ENCODE measurements at regions not wholly inside any gene's neighbourhood (a gene's known extent, or its start where the extent isn't known, plus 50 kb on each side); places are given as distances from the start of the nearest gene placed in this dataset.
A peak's percentile ranks its signal among the peaks of the same experiment; 100 is the strongest.
"Not testable (repeated sequence)": the region's sequence is repeated elsewhere in the genome, so short reads cannot be mapped to it uniquely, and the experiment has no call there.

DNA sequence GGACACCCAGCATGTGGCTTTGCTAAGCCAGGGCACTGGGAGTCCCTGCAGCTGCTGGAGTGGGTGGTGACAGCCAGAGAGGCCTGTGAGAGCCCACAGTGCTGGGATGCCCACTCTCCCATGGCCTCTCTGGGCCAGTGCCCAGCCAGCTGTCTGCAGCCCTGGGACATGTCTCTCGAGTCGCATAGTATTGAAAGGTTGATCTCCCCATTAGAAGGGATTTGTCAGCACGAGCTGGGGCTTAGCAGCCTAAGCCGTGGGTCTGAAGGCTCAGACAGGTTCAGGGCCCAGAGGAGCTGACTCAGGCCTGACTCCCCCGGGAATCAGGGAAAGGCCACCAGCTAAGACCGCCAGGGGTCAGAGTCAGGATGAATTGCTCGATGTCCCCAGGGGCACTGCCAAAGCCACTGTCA is 53.5 kb downstream of the FOXD2 start:
- DNase-seq = no peak

DNA sequence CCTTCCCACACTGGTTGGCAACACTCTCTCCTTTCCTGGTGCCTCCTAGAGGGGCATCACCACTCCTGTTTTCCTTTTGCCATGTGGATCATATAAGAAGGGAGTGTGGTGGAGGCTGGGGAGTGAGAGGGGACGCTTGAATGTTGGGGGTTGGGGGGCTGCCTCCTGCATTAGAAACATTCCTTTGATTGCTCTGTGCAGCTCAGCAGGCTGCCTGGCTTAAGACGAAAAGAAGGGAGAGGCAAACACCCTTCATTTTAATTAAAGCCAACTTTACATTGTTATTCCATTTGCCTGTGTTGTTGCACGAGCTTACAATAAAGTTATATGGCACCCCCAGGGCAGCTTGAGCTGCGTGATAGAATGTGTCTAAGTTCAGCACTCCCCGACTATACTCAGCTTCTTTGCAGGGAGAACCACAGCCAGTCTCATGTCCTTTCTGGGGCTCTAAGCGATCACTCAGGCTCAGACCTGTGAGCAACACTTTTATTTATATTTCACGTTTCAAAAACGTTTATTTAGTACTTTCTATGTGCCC is 57.4 kb downstream of the FOXD2 start:
- DNase-seq = no peak

DNA sequence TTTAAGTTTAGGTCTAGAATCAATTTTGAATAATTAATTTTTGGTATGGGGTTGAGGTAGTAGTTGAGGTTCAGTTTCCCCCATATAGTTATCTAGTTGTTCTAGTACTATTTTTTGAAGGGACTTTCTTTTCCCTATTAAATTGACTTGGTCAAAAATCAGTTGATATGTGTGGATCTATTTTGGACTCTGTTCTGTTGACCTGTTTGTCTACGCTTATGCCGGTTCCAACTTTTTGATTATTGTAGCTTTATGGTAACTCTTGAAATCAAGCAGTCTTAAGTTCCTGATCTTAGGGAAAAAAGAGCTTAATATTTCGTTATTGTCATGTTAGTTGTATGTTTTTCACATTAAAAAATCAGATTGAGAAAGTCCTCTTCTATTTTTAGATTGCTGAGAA is 60.7 kb downstream of the FOXD2 start:
- no peak for DNase-seq

DNA sequence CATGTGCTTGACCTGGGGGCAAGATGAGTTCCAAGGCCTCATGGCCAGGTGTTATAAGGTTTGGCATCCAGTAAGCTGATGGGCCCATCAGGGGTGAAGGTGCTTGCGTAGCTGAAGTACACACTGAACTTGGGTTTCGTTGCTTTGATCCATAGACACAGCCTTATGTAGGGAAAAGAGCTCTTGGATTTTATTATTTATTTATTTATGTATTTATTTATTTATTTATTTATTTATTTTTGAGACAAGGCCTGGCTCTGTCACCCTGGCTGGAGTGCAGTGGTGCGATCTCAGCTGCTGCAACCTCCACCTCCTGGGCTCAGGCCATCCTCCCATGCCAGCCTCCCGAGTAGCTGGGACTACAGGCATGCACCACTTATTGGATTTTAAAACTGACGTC is 63.2 kb downstream of the FOXD2 start:
- DNase-seq = no peak

DNA sequence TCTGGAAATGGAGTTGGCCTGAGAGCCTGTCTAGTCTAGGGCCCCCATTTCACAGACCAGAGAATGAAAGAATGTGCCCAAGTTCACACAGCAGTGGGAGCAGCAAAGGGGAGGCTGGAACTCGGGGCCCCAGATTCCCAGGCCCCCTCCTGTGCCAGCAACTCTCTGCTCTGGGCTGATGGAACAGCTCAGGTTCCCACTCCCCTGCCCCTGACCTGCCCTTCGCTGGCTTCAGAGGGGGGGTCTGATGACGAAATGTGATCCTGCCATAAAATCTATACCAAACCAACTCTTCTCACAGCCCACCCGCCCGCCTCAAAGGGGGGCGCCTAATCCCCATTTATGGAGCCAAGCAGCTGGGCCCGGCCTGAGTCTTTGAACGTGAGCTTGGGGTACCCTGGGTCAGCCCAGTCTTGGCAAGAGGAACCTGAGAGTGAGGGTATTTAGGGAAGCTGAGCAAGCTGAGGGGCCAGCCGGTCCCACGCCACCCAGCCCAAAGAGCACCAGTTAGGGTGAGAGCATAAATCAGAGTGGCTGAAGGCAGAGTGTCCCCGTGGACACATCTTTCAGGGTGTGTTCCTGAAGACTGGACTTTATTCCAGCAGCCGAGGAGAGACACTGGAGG is 65.0 kb downstream of the FOXD2 start:
- DNase-seq = no peak

DNA sequence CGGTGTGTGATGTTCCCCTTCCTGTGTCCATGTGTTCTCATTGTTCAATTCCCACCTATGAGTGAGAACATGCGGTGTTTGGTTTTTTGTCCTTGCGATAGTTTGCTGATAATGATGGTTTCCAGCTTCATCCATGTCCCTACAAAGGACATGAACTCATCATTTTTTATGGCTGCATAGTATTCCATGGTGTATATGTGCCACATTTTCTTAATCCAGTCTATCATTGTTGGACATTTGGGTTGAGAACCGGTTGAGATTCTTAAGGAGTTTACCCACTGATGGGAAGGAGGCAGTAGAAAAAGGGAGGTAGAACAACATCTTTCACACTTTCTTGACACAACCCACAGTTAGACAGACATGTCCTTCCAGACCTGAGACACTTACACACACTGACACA is 67.0 kb downstream of the FOXD2 start:
- DNase-seq = not testable (repeated sequence)

DNA sequence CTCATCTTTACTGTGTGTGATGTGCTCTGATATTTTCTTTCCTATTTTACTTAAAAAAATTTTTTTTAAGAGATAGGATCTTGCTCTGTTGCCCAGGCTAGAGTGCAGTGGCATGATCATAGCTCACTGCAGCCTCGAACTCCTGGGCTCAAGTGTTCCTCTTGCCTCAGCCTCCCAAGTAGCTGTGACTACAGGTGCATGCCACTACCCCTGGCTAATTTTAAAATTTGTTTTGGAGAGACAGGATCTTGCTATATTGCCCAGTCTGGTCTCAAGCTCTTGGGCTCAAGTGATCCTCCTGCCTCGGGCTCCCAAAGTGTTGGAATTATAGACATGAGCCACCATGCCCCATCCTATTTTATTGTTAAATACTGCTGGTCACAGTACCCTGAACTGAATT is 67.4 kb downstream of the FOXD2 start:
- DNase-seq = no peak

DNA sequence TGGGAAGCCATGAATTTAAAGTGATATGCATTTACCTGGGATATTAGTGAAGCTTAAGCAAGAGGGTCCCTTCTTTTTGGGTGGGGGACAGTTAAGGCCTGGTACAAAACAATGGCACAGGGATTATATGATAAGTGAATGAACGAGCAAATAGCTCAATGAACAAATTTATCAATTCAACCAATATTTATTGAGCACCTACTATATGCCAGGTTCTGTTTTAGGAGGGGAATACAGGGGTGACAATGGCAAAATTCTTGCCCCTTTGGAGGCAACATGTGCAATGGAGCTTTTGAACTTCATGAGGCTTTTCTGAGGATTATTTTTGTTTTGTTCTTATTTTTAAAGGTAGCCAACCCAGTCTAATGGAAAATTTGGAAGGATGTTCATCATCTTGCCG is 68.2 kb downstream of the FOXD2 start:
- no peak for DNase-seq

DNA sequence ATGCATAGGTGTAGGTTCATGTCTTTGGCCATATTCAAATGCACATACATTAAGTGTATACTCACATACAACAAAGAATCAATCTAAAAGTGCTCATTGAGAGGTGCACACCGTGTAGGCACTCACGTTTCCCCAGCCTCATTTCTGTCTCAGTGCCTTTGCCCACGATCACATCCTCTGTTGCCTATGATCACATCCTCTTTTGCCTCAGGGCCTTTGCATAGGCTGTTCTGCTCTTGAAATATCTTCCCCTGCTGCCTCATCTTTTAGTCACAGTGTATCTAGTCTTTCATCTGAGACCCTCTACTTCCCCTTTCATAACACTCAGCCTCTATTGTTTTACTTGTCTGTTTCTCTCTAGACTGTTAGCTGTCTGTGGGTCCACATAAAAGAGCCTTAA is 69.3 kb downstream of the FOXD2 start:
- no peak for DNase-seq

DNA sequence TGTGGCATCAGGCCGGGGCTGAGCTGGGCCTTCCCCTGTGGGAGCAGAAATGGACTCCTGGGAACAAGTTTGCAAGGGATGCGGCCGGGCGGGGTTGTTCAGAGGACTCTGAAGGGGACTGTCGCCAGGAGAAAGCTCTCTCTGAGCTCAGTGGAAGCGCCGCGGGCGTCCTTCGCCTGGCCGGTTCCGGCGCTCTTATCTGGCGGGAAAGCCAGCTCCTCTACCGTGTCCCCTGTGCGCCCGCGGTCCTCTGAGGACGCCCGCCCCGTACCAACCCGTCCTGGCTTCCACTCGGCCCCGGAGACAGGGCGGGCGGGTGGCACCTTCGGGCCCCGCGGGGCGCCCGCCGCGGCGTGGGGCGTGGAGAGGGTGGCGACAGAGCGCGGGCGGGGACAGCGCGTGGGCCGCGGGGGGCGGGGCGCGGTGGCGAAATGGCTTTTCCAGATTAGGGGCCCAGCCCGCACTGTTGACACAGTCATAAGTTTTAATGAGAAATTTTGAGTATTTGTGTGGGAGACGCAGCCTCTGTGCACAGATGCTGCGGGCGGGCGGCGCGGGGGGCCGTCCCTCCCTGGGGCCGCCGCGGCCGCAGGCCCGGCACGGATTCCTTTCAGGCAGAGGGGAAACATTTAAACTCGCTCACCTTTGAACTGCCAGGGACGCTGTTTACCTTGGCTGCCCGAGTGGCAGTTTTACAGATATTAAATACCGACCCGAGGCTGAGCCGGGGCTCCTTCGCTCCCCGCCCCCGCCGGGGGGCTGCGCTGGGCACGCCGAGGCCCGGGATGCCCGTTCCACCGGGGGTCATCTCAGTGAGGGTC is 70.2 kb downstream of the FOXD2 start:
- DNase-seq = peak; percentile 28

DNA sequence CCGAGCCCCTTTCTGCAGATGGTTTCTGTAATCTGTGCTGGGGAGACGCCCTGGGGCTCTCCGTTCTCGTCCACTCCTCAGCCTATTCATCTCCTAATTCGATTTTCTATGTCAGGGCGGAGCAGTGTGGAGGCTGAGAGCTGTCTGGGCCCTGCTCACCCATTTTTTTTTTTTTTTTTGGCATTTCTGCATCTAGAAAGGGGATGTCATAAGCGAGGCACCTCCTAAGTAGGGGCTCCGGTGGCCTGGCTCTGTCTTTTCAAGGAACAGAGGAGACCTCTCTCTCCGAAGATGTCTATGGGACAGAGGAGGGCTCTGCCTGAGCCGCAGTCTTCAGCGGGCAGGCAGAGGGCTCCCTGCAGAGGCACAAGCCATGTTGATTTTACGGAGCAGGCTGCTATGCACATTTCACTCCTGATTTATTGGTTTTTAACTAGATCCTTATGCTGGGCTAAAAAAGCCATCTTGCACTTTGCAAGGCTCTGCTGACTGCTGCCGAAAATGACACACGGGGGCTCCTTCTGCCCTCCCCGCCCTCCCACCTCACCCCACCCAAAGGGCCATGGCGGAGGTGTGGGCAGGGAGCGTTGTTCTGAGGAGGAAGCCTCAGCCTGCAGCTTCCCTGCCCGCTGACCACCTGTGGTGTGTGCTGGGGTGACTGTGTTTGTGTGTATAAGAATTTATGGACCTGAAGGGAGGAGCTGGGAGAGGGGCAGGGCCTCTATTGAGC is 71.0 kb downstream of the FOXD2 start:
- DNase-seq = no peak

DNA sequence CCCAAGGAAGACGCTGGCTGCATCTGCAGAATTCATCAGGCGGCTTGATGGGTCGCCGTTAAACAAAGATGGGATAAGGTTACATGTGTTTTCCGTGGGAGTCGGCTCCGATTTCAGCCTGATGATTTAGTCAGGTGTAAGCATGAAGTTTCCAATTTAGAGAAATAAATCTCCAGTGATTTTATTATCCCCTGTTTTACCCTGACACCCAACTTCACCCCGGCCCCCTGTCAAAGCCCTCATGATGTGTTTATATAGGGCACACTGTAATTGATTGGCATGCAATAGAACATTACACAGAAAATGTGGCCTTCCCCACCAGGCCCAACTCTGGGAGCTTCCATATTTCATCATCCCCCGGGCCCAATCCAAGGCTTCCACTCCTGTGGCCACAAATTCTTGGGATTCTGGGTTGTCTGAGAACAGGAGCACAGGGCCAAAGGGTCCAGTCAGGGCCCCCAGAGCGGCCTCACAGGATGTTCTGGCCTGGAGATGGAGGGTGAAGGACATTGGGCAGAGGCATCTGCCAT is 72.5 kb downstream of the FOXD2 start:
- DNase-seq = no peak

DNA sequence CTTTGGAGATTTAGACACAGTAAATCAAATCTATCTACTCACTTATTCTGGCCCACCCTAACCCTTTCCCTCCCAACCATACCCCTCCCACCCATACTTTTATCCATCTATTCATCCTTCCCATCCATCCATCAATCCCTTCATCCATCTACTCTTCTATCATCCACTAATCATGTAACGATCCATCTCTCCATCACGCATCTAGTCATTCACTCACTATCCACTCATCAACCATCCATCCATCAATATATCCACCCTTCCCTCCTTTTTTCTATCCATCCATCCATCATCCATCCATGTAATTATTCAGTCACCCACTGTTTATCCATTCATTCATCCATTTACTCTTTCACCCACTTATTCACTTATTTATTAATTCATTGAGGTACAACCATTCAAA is 74.0 kb downstream of the FOXD2 start:
- no peak for DNase-seq

DNA sequence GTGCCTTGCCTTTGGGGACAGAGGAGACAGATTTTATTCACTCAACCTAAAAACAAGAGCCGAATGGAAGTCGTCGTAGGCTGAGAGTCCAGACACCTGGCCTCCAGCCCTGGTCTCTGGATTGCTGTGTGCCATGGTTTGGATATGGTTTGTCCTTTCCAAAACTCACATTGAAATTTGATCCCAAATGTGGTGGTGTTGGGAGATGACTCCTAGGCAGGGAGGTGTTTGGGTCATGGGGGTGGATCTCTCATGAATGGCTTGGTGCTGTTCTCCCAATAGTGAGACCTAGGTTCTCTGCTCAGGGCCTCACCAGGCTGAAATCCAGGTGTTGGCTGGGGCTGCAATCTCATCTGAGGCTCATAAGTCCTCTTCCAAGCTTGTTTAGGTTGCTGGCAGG is 75.5 kb downstream of the FOXD2 start:
- no peak for DNase-seq

DNA sequence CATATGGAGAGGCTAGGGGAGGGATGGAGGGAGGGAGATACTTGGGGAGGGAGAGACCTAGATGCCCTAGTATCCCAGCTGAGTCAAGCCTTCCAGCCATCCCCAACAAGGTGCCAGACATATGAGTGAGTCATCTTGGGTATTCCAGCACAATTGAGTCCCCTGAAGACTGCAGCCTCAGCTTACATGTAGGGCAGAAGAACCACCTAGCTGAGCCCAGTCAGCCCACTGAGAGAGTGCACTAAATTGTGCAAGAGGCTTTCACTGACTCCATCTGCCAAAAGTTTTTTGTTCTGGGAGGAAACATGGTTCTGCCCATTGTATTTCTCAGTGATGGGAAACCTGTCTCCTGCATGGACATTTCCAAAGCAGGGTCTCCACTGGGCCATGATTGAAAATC is 76.4 kb downstream of the FOXD2 start:
- no peak for DNase-seq

DNA sequence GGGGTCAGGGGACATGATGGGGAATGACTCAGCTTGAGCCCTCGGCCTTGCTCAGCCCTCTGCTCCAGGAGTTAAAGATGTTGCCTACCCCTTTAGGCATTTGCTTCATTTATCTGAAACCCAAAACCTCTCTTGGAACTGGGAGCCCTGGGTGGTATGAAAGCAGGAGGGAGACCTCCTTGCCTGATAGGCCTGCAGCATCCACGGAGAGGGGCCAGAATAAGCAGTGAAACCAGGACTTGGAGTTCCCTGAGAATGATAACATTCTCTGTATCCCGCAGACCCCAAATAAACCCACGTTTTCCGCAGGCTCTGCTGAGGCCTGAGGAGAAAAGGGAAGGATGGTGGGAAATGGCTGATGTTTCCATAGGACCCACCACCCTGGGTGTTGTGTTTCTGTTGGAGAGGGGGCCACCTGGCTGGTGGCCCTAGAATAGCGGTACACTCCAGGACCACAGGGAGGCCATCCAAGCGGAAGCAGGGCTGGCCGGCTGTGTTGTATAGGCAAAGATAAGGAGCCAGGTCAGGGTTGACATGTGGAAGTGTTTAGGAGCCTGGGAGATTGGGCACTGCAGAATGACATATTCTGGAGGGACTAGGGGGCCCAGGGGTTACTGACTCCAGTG is 77.4 kb downstream of the FOXD2 start:
- DNase-seq = no peak

DNA sequence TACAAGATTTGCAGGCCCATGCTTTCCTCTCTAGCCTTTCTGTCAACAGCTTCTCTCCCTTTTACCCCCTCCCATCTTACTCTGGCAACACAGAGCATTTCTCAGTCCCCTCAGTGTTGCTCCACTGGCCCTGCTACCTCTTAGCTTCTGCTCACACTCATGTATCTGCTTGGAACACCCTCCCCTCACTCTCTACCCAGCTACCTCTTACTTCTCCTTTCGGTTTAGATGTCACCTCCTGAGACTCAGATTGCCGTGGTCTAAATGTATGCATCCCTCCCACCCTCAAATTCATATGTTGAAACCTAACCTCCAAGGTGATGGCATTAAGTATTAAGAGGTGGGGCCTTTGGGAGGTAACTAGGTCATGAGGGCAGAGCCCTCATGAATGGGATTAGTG is 80.1 kb downstream of the FOXD2 start:
- DNase-seq = no peak

DNA sequence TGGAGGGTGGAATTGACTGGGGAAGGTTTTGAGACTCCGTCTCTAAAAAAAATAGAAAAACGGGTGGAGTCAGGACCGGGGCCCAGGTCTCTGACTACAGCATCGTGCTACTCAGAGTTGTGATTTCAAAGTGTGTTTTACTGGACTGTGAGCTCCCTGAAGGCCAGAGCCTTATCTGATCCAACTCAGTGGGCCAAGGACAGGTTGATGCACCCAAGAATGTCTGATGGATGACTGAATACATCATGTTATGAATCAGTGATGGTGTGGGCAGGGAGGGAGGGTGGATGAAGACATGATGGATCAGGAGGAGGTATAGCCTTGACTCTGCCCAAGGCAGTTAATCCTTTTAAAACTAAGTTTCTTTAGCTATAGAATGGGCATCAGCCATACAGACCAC is 81.6 kb downstream of the FOXD2 start:
- no peak for DNase-seq

DNA sequence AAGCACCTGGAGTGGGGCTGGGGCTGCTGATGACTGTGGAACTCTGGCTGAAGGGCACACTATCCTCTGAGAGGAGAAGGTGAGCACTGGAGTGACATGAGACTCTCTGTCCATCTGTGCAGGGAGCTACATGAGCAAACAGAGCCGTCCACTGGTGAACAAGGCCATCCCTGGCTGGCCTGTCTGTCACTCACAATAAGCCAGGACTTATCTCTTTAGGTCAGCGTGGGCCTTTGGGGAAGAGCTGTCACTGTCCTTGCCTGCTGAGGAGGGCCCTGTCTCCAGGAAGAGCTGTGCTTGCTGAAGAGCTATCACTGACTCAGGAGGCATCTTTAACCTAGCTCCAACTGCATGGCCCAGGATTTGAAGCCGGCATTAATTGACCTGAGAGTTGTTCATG is 82.1 kb downstream of the FOXD2 start:
- DNase-seq = no peak

DNA sequence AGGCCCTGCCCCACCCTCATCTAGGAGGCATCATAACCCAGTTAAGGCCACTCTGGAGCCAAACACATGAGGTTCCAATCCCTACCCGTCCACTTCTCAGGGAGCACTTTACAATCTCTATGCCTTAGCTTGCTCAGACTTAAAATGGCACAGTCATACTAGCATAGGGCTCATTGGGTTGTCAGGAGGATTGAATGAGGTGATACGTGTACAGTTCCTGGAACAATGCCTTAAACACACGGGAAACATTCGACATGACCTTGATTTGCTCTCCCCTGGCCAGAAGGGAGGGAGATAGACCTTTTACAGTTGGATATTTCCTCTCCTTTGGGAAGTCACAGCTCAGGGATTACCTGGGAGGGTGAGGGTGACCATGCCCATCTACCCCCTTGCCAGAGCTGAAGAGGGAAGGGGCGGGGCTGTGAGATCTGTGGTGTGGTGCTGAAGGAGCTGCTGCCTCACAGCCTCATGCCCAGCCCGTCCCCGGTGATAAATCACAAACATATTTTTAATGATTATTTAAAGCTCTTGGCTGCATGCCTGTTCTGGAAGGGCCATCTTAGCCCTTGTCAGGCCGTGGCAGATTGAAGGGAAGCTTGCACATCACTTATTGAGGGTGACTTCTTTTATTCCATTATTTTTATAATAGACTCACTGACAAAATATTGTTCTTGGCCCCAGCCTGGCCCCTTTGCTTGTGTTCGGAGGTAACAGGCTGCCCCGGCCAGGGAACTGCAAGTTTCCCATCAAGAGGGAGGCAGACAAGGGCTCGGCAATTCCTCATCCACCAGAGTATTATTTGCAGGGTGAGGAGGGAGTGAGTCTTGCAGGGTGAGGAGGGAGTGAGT is 83.4 kb downstream of the FOXD2 start:
- DNase-seq = no peak

DNA sequence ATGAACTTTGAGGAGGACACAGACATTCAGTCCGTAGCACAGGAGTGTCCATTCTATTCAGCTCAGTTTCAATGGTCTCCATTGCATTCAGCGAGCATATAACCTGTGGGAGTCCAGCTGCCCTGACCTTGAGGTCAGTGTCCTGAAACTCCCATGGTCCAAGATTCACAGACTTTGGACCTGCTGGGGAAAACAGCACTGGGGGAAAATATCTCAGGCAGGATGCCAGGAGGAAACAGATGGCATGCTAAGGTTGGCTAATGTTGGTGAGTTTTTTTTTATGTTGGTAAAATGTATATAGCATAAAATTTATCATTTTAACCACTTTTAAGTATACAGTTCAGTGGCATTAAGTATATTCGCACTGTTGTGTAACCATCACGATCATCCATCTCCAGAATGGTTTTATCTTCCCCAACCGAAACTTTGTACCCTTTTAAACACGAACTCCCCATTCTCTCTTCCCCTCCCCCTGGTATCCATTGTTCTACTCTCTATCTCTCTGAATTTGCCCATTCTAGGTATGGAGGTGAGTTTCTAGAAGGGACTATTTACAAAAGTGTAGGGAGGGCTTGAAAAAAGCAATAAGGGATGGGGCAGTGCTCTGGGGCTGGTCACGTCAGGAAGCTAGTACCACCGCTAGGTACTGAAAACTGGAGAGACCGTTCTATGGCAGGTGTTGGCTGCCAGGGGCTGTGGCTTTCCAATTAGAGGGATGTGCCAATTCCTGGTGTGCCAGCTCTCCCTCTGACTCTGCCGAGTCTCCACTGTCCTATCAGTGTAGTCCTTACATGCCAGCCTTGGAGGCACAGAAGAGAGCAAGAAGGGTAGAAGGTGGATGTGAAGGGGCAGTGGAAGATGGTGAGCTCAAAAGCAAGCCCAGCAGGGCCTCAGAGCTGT is 85.3 kb downstream of the FOXD2 start:
- DNase-seq = no peak

Data from NCI-H510A (cell line).